ENCODE measurements at regions not wholly inside any gene's neighbourhood (a gene's known extent, or its start where the extent isn't known, plus 50 kb on each side); places are given as distances from the start of the nearest gene placed in this dataset.

GRCh38 chr5:29794141-29794787, 1399.2 kb upstream of the CDH6 start:
- DNase-seq: no peak

DNA sequence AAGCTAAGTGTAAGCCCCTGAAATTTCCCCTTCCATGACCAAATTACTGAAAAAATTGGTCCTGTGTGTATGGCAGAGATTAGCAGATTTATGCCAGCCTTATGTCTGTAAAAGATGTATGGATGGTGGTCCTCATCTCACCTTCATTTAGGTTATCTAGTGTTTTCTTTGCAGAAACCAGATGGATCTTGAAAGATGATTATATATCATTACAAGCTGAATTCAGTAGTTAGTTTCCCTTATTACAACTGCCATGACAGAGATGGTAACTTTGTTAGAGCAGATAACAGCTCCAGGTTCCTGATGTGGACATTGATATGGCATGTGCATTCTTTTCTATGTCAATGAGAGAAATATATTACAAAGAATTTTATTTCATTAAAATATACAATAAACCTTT, 1403.2 kb upstream of the CDH6 start:
- no peak for DNase-seq

GRCh38 chr5:29780401-29780800, 1413.1 kb upstream of the CDH6 start:
- no peak for DNase-seq

DNA sequence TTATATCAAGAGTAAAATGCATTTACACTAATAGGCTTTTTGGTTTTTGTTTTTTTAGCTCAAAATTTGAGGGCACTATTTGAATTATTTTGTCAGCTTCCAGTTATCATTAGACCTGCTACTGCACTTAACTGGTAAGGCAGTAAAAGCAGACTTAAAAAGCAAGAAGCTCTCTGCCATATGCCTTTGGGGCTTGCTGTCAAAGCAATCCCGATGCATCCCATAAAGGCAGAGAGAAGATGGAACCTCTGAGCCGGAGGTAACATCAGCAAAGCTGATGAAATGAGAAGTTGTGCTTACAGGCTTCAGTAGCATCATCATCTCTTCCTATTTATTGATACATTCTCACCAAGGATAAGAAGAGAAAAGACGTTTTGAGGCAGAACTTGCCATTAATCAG, 1414.3 kb upstream of the CDH6 start:
- no peak for DNase-seq

GRCh38 chr5:29777373-29777772, 1416.1 kb upstream of the CDH6 start:
- no peak for DNase-seq

DNA sequence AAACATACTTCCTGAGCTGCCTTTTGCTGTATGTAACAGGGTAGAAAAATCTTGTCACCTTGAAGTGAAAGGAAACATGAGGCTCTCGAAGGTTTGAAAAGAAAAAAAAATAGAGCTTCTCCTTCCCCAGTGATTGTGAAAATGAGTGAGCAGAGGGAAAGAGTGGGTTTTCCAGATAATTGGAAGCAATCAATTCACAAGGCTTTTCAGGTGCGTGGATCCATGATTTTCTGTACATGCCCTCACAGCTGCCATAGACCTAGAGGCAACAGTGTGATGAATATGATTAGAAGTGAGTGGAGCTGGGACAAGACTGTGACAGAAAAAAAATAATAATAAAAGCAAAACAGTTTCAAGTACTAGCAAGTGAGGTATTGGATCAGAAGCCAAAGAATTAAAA, 1422.5 kb upstream of the CDH6 start:
- no peak for DNase-seq

DNA sequence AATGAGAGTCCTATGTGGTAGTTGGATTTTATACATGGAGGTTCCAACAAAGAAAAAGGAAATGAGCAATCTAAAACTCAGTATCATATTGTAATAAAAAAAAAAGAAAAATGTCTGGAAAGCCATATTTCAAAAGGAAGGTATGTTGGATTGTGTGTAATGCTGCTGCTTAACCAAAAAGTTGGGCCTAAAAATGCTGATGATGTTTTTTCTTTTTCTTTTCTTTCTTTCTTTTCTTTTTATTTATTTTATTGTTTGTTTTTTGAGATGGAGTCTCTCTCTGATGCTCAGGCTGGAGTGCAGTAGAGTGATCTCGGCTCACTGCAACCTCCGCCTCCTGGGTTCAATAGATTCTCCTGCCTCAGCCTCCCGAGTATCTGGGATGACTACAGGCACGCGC, 1424.0 kb upstream of the CDH6 start:
- no peak for DNase-seq

GRCh38 chr5:29758986-29759421, 1434.5 kb upstream of the CDH6 start:
- no peak for DNase-seq

GRCh38 chr5:29750453-29750852, 1443.0 kb upstream of the CDH6 start:
- DNase-seq: no peak

DNA sequence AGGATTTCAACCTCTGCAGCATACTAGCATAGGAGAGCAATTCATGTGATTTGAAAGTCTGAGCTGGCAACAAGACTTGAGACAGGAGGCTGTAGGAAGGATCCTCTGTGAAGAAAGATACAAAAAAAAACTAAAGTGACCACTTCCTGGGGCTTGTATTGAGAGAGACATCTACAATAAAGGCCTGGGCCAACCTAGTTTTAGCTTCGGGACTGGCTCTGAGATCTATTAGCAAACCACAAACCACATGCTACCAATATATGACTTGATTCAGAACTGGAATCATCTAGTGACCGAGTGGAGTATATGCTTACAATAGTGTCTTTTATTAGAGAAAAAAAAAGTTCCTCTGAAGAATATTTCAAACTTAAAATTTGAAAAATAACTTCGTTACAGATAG, 1448.9 kb upstream of the CDH6 start:
- no peak for DNase-seq

DNA sequence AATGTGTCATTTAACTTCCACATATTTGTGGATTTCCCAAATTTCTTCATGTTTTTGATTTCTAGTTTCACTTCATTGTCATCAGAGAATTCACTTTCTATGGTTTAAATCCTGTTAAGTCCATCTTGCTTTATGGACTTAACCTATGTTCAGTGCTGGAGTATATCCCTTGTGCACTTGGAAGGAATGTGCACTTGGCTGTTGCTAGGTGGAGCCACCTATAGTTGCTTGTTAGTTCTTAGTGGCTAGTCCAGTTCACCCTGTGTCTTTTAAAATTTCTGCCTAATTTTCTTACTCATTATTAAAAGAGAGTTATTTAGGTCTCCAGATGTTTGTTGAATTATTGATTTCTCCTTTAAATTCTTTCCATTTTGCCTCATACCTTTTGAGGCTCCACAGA, 1472.5 kb upstream of the CDH6 start:
- DNase-seq: no peak

- DNase-seq: no peak
Observed at GRCh38 chr5:29719171-29719570, 1474.3 kb upstream of the CDH6 start.

- no peak for DNase-seq
Observed at GRCh38 chr5:29715167-29715566, 1478.3 kb upstream of the CDH6 start.

- no peak for DNase-seq
Observed at GRCh38 chr5:29702875-29703274, 1490.6 kb upstream of the CDH6 start.

- no peak for DNase-seq
Observed at GRCh38 chr5:29701600-29701999, 1491.9 kb upstream of the CDH6 start.

GRCh38 chr5:29697785-29698414, 1495.6 kb upstream of the CDH6 start:
- no peak for DNase-seq

GRCh38 chr5:29697278-29697677, 1496.2 kb upstream of the CDH6 start:
- DNase-seq: no peak

DNA sequence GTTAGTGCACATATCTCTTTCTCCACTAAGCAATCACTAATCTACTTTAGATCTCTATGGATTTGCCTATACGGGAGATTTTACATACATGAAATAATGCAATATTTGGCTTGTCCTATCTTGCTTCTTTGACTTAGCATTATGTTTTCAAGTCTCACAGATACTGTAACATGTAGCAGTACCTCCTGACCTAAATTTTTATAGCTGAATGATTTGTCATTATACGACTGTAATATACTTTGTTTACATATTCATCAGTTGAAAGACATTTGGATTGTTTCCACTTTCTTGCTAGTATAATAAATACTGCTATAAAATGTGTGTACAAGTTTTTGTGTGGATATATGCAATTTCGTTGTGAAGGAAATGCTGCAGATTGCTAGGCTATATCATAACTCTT, 1520.8 kb upstream of the CDH6 start:
- no peak for DNase-seq

DNA sequence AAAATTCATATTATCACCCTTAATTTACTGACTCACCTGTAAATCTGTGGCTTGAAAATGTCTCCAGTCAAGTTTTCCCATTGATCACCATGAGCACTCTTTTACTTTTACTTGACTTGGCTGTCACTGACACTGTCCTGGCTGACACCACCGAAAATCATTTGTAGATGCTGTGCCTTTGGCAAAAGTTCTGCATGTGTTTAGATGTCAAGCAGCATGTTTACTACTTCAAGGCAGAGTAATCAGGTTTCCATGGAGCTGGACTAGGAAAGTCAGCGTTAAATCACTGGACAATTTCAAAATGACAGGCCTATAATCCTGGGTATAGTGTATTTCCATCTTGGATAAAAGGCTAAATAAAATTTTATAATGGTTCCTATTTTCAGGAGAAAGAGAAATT, 1530.6 kb upstream of the CDH6 start:
- no peak for DNase-seq

DNA sequence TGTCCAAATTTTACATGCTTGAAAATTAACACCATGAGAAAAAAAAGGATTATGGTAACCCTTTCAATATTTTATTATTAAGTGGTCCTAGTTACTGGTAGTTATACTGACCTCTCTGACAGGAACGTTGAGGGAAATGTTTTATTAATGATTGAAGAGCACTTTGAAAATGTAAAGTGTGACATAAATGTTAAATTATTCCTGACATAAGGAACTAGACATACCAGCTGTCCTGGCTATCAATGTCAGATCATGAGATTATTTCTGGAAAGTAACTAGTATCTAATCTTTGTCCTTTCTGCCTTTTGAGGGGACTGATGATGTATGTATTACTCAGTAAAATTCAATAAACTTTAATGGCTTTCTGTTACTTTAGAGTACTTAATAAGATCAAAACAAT, 1538.5 kb upstream of the CDH6 start:
- no peak for DNase-seq

GRCh38 chr5:29649321-29649720, 1544.2 kb upstream of the CDH6 start:
- no peak for DNase-seq

- no peak for DNase-seq
Observed at GRCh38 chr5:29642601-29643000, 1550.9 kb upstream of the CDH6 start.

- DNase-seq: no peak
Observed at GRCh38 chr5:29614206-29614605, 1579.3 kb upstream of the CDH6 start.

DNA sequence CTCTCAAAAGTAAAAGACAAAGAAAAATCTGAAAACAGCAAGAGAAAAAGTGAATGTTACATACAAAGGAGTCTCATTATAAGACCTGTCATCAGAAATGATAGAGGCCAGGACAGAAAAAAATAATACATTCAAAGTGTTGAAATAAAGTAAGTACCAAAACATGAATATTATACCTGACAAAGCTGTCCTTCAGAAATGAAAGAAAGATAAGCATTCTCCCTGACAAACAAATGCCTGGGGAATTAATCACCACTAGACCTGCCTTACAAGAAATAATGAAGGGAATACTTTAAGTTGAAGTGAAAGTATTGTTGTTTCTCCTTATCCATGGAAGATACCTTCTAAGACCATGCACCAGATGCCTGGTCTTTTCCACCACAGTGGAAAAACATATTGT, 1605.2 kb upstream of the CDH6 start:
- no peak for DNase-seq

DNA sequence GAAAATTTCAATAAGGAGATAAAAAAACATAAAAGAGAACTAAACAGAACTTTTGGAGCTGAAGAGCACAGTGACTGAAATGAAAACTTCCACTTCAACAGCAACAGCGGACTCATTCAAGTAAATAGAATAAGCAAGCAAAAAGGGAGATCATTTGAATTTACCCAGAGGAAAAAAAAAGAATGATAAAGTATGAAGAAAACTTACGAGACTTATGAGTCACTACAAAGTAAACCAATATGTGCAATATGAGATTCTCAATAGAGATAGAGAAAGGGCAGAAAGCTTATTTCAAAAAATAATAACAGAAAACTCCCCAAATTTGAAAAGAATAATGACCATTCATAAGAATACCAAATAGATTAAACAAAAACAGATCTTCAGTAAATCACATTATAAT, 1605.7 kb upstream of the CDH6 start:
- DNase-seq: no peak

All from T-helper 1 cell (primary cell).